Immature natural killer cell (primary cell): ENCODE measurements at regions not wholly inside any gene's neighbourhood (a gene's known extent, or its start where the extent isn't known, plus 50 kb on each side); places are given as distances from the start of the nearest gene placed in this dataset.
"Not testable (repeated sequence)": the region's sequence is repeated elsewhere in the genome, so short reads cannot be mapped to it uniquely, and the experiment has no call there.

ENCODE experiments used
- DNase-seq, 3 donors: peaks; one replicate each; pipeline ENCODE4 v3.0.0; 2022; ENCODE audit warnings: mixed read lengths in 1 of 3
- H3K27ac Mint-ChIP-seq, 6 donors: one replicate each; pipeline ENCODE4 v1.8.0; 2020; ENCODE audit warnings: mixed read lengths in 6 of 6, mild to moderate bottlenecking in 5 of 6, inconsistent platforms in 4 of 6, moderate library complexity in 3 of 6
- H3K27me3 Mint-ChIP-seq, 3 donors: one replicate each; pipeline ENCODE4 v1.8.0; 2020 to 2021; ENCODE audit warnings: low read depth in 3 of 3, mild to moderate bottlenecking in 3 of 3, mixed read lengths in 3 of 3, moderate library complexity in 3 of 3, inconsistent platforms in 1 of 3
- H3K36me3 Mint-ChIP-seq, 3 donors: one replicate each; pipeline ENCODE4 v1.8.0; 2020; ENCODE audit warnings: mixed read lengths in 3 of 3, inconsistent platforms in 2 of 3, mild to moderate bottlenecking in 2 of 3
- H3K4me1 Mint-ChIP-seq, 2 donors: one replicate each; pipeline ENCODE4 v1.8.0; 2020; ENCODE audit warnings: inconsistent platforms in 2 of 2, mild to moderate bottlenecking in 2 of 2, mixed read lengths in 2 of 2, moderate library complexity in 1 of 2
- H3K4me3 Mint-ChIP-seq, 5 donors: one replicate each; pipeline ENCODE4 v1.8.0; 2020; ENCODE audit warnings: mild to moderate bottlenecking in 5 of 5, mixed read lengths in 5 of 5, inconsistent platforms in 3 of 5, moderate library complexity in 3 of 5
- H3K9me3 Mint-ChIP-seq, 6 donors: one replicate each; pipeline ENCODE4 v1.8.0; 2020; ENCODE audit warnings: mild to moderate bottlenecking in 6 of 6, mixed read lengths in 6 of 6, inconsistent platforms in 4 of 6, moderate library complexity in 3 of 6

GRCh38 chr9:73445384-73445783 lies 293.7 kb downstream of the ANXA1 start:
- peaks cover 0 to 11% (median 5%) of the 10 kb centered on the region in 6 donors for H3K9me3 Mint-ChIP-seq
- not testable (repeated sequence) for DNase-seq, H3K36me3 Mint-ChIP-seq, H3K27me3 Mint-ChIP-seq, H3K27ac Mint-ChIP-seq, H3K4me3 Mint-ChIP-seq, H3K4me1 Mint-ChIP-seq

GRCh38 chr9:73446306-73446705 lies 294.6 kb downstream of the ANXA1 start:
- Mint-ChIP-seq H3K4me1 (no peaks in the 10 kb centered on the region), H3K9me3 (peaks cover 0 to 13% (median 4%) of the 10 kb centered on the region in 6 donors), H3K27ac (no peak overlapping the region), H3K4me3 (no peak overlapping the region), H3K36me3 (no peaks in the 10 kb centered on the region), H3K27me3 (peaks cover 0 to 2% (median 0%) of the 10 kb centered on the region in 3 donors)
- no peak for DNase-seq

- no peaks in the 10 kb centered on the region for H3K27me3 Mint-ChIP-seq
- no peaks in the 10 kb centered on the region for H3K36me3 Mint-ChIP-seq
- H3K4me3 Mint-ChIP-seq: no peak overlapping the region
- no peak for DNase-seq
- H3K9me3 Mint-ChIP-seq: peaks cover 0 to 12% (median 2%) of the 10 kb centered on the region in 6 donors
- no peaks in the 10 kb centered on the region for H3K4me1 Mint-ChIP-seq
- no peak overlapping the region for H3K27ac Mint-ChIP-seq
Observed at GRCh38 chr9:73451003-73451402, 299.3 kb downstream of the ANXA1 start.

GRCh38 chr9:73459817-73460216 lies 308.2 kb downstream of the ANXA1 start:
- no peak for DNase-seq
- Mint-ChIP-seq H3K36me3 (no peaks in the 10 kb centered on the region), H3K27ac (no peak overlapping the region), H3K4me3 (no peak overlapping the region), H3K4me1 (no peaks in the 10 kb centered on the region), H3K27me3 (peaks cover 0 to 2% (median 0%) of the 10 kb centered on the region in 3 donors), H3K9me3 (peaks cover 0 to 6% (median under 1%) of the 10 kb centered on the region in 6 donors)

GRCh38 chr9:73468716-73469115 lies 317.1 kb downstream of the ANXA1 start:
- peaks cover 1 to 32% (median 11%) of the 10 kb centered on the region in 6 donors for H3K9me3 Mint-ChIP-seq
- DNase-seq: no peak
- H3K36me3 Mint-ChIP-seq: no peaks in the 10 kb centered on the region
- no peak overlapping the region for H3K4me3 Mint-ChIP-seq
- H3K27me3 Mint-ChIP-seq: no peaks in the 10 kb centered on the region
- no peak overlapping the region for H3K27ac Mint-ChIP-seq
- no peaks in the 10 kb centered on the region for H3K4me1 Mint-ChIP-seq

GRCh38 chr9:73470766-73471165 lies 319.1 kb downstream of the ANXA1 start:
- peaks cover 0 to 2% (median 0%) of the 10 kb centered on the region in 3 donors for H3K27me3 Mint-ChIP-seq
- H3K9me3 Mint-ChIP-seq: peaks cover 3 to 40% (median 12%) of the 10 kb centered on the region in 6 donors
- H3K4me1 Mint-ChIP-seq: no peaks in the 10 kb centered on the region
- H3K4me3 Mint-ChIP-seq: no peak overlapping the region
- DNase-seq: no peak
- no peak overlapping the region for H3K27ac Mint-ChIP-seq
- H3K36me3 Mint-ChIP-seq: no peaks in the 10 kb centered on the region

- no peaks in the 10 kb centered on the region for H3K4me1 Mint-ChIP-seq
- peaks cover 3 to 27% (median 6%) of the 10 kb centered on the region in 6 donors for H3K9me3 Mint-ChIP-seq
- H3K4me3 Mint-ChIP-seq: no peak overlapping the region
- no peaks in the 10 kb centered on the region for H3K36me3 Mint-ChIP-seq
- DNase-seq: no peak
- no peak overlapping the region for H3K27ac Mint-ChIP-seq
- H3K27me3 Mint-ChIP-seq: peaks cover 0 to 2% (median 2%) of the 10 kb centered on the region in 3 donors
Observed at GRCh38 chr9:73474002-73474600, 322.4 kb downstream of the ANXA1 start.

- no peak overlapping the region for H3K27ac Mint-ChIP-seq
- H3K27me3 Mint-ChIP-seq: peaks cover 0 to 2% (median 2%) of the 10 kb centered on the region in 3 donors
- H3K4me1 Mint-ChIP-seq: no peaks in the 10 kb centered on the region
- H3K36me3 Mint-ChIP-seq: no peaks in the 10 kb centered on the region
- H3K4me3 Mint-ChIP-seq: no peak overlapping the region
- peaks cover 3 to 23% (median 6%) of the 10 kb centered on the region in 6 donors for H3K9me3 Mint-ChIP-seq
- DNase-seq: no peak
Observed at GRCh38 chr9:73474625-73475024, 323.0 kb downstream of the ANXA1 start.

- no peaks in the 10 kb centered on the region for H3K36me3 Mint-ChIP-seq
- no peaks in the 10 kb centered on the region for H3K4me1 Mint-ChIP-seq
- H3K9me3 Mint-ChIP-seq: peaks cover 2 to 21% (median 9%) of the 10 kb centered on the region in 6 donors
- no peaks in the 10 kb centered on the region for H3K27me3 Mint-ChIP-seq
- no peak overlapping the region for H3K4me3 Mint-ChIP-seq
- no peak for DNase-seq
- no peak overlapping the region for H3K27ac Mint-ChIP-seq
Observed at GRCh38 chr9:73494894-73495293, 343.2 kb downstream of the ANXA1 start.

GRCh38 chr9:73497796-73498195 lies 346.1 kb downstream of the ANXA1 start:
- no peak overlapping the region for H3K4me3 Mint-ChIP-seq
- H3K4me1 Mint-ChIP-seq: no peaks in the 10 kb centered on the region
- H3K27ac Mint-ChIP-seq: no peak overlapping the region

GRCh38 chr9:73515216-73515615 lies 363.6 kb downstream of the ANXA1 start:
- Mint-ChIP-seq H3K4me3 (no peak overlapping the region), H3K9me3 (peaks cover 0 to 4% (median under 1%) of the 10 kb centered on the region in 6 donors), H3K27ac (no peak overlapping the region), H3K4me1 (no peaks in the 10 kb centered on the region), H3K36me3 (no peaks in the 10 kb centered on the region), H3K27me3 (no peaks in the 10 kb centered on the region)
- DNase-seq: no peak

More at GRCh38 chr9:73497796-73498195, 346.1 kb downstream of the ANXA1 start:
- no peak for DNase-seq
- peaks cover 2 to 21% (median 9%) of the 10 kb centered on the region in 6 donors for H3K9me3 Mint-ChIP-seq
- no peaks in the 10 kb centered on the region for H3K36me3 Mint-ChIP-seq
- no peaks in the 10 kb centered on the region for H3K27me3 Mint-ChIP-seq

- DNase-seq: no peak
- Mint-ChIP-seq H3K4me3 (no peak overlapping the region), H3K4me1 (no peaks in the 10 kb centered on the region), H3K27me3 (peaks cover 0 to 2% (median 0%) of the 10 kb centered on the region in 3 donors), H3K9me3 (no peaks in the 10 kb centered on the region), H3K27ac (no peak overlapping the region), H3K36me3 (no peaks in the 10 kb centered on the region)
Observed at GRCh38 chr9:73523391-73523790, 371.7 kb downstream of the ANXA1 start.

- Mint-ChIP-seq H3K27me3 (peaks cover 0 to 2% (median 0%) of the 10 kb centered on the region in 3 donors), H3K36me3 (no peaks in the 10 kb centered on the region), H3K9me3 (no peaks in the 10 kb centered on the region), H3K4me3 (no peak overlapping the region), H3K27ac (no peak overlapping the region), H3K4me1 (no peaks in the 10 kb centered on the region)
- DNase-seq: no peak
Observed at GRCh38 chr9:73525350-73525749, 373.7 kb downstream of the ANXA1 start.

- peaks cover 0 to 2% (median 0%) of the 10 kb centered on the region in 3 donors for H3K27me3 Mint-ChIP-seq
Observed at GRCh38 chr9:73527521-73527920, 375.9 kb downstream of the ANXA1 start.

GRCh38 chr9:73528926-73529325 lies 377.3 kb downstream of the ANXA1 start:
- Mint-ChIP-seq H3K27ac (no peak overlapping the region), H3K4me1 (no peaks in the 10 kb centered on the region), H3K9me3 (peaks cover 0 to 4% (median 0%) of the 10 kb centered on the region in 6 donors), H3K36me3 (no peaks in the 10 kb centered on the region), H3K4me3 (no peak overlapping the region), H3K27me3 (peaks cover 0 to 2% (median 0%) of the 10 kb centered on the region in 3 donors)
- no peak for DNase-seq

More at GRCh38 chr9:73527521-73527920, 375.9 kb downstream of the ANXA1 start:
- no peak overlapping the region for H3K4me3 Mint-ChIP-seq
- no peaks in the 10 kb centered on the region for H3K36me3 Mint-ChIP-seq
- no peak for DNase-seq
- no peak overlapping the region for H3K27ac Mint-ChIP-seq
- peaks cover 0 to 4% (median 0%) of the 10 kb centered on the region in 6 donors for H3K9me3 Mint-ChIP-seq
- H3K4me1 Mint-ChIP-seq: no peaks in the 10 kb centered on the region
